Endothelial cell of umbilical vein (primary cell): ENCODE measurements at regions not wholly inside any gene's neighbourhood (a gene's known extent, or its start where the extent isn't known, plus 50 kb on each side); places are given as distances from the start of the nearest gene placed in this dataset.

ENCODE experiments used
- BruUV-seq: library from RNA; stranded (reverse); fragments of 400-500 nt; replicated peaks from 2 replicates; lab custom pipeline; 2021; lab: Mats Ljungman, UMichigan
- CTCF ChIA-PET: fragments of 300-600, 350-600 bp; sonication (Branson Sonifier 250); formaldehyde crosslinking; loops from one replicate; lab custom pipeline; 2021; ENCODE audit warnings: antibody characterized with exemption, inconsistent platforms; lab: Charles Lee
- POLR2A ChIA-PET: fragments of 300-600, 350-600 bp; sonication (Branson Sonifier 250); formaldehyde crosslinking; loops from one replicate; lab custom pipeline; 2021; ENCODE audit warnings: antibody characterized with exemption, inconsistent platforms; lab: Charles Lee
- DNase-seq: peaks from one replicate; pipeline ENCODE4 v3.0.0-alpha.2; 2011; ENCODE audit warnings: low read depth, low spot score
- FAIRE-seq: peaks from 2 replicates; lab custom pipeline; 2011; peaks lifted over from hg19 to GRCh38; lab: Jason Lieb, UNC
- H2AFZ ChIP-seq: 2 replicates; pipeline ENCODE4 v1.6.0; 2012; ENCODE audit warnings: low read depth, low read length, control low read depth, inconsistent platforms
- H3K27ac ChIP-seq: 2 replicates; pipeline ENCODE4 v1.5.1; 2011; ENCODE audit warnings: low read depth, mild to moderate bottlenecking, control low read depth, low read length, moderate library complexity; ENCODE audit not compliant: insufficient read depth
- H3K27me3 ChIP-seq, 2 experiments: 2 replicates each; pipeline versions ENCODE4 v1.6.0 to v1.6.1; 2011; ENCODE audit warnings: low read length in 2 of 2, mixed read lengths in 1 of 2; ENCODE audit not compliant: control insufficient read depth in 2 of 2, insufficient read depth in 2 of 2
- H3K36me3 ChIP-seq, 2 experiments: 2 replicates in 1 of 2; 3 replicates in 1 of 2; pipeline ENCODE4 v1.5.1; 2011; ENCODE audit warnings: low read length in 2 of 2, mild to moderate bottlenecking in 1 of 2, moderate library complexity in 1 of 2; ENCODE audit not compliant: control insufficient read depth in 2 of 2, insufficient read depth in 2 of 2; ENCODE audit errors: extremely low read depth in 1 of 2
- H3K4me1 ChIP-seq: 3 replicates; pipeline ENCODE4 v1.5.1; 2011; ENCODE audit warnings: mild to moderate bottlenecking, low read length; ENCODE audit not compliant: control insufficient read depth, insufficient read depth; ENCODE audit errors: extremely low read depth
- H3K4me2 ChIP-seq: 2 replicates; pipeline ENCODE4 v1.6.1; 2011; ENCODE audit warnings: low read length, control low read depth, mixed read lengths; ENCODE audit not compliant: insufficient read depth
- H3K4me3 ChIP-seq, 3 experiments: fragments of 200-600 bp in 1 of 3; sonication (generic), shearing (Covaris generic) in 1 of 3; replicated peaks in 1 of 3; 2 replicates each; pipeline ENCODE4 v1.5.1; 2011 to 2016; ENCODE audit warnings: control low read depth in 3 of 3, low read length in 3 of 3, mild to moderate bottlenecking in 2 of 3, inconsistent platforms in 1 of 3, low read depth in 1 of 3, moderate library complexity in 1 of 3; ENCODE audit not compliant: insufficient read depth in 1 of 3
- H3K79me2 ChIP-seq: 2 replicates; pipeline ENCODE4 v1.6.0; 2012; ENCODE audit warnings: low read length, inconsistent platforms; ENCODE audit not compliant: control insufficient read depth, insufficient read depth
- H3K9ac ChIP-seq: replicated peaks from 2 replicates; pipeline ENCODE3; 2011; ENCODE audit warnings: low read length, control low read depth; ENCODE audit not compliant: insufficient read depth; ENCODE audit errors: extremely low read depth
- H3K9me1 ChIP-seq: replicated peaks from 3 replicates; pipeline ENCODE4 v1.6.0; 2011; ENCODE audit warnings: mild to moderate bottlenecking, low read length; ENCODE audit not compliant: control insufficient read depth, insufficient read depth; ENCODE audit errors: extremely low read depth
- H3K9me3 ChIP-seq: replicated peaks from 2 replicates; pipeline ENCODE4 v1.5.1; 2012; ENCODE audit warnings: low read length, inconsistent platforms; ENCODE audit not compliant: control insufficient read depth, insufficient read depth
- H4K20me1 ChIP-seq: replicated peaks from 2 replicates; pipeline ENCODE3; 2011; ENCODE audit warnings: mild to moderate bottlenecking, low read length; ENCODE audit not compliant: control insufficient read depth, insufficient read depth; ENCODE audit errors: extremely low read depth
- EZH2 ChIP-seq: IDR thresholded peaks from 2 replicates; pipeline ENCODE4 v1.6.1; 2012; ENCODE audit warnings: borderline replicate concordance, low read depth, mild to moderate bottlenecking, moderate library complexity, low read length, inconsistent platforms; ENCODE audit not compliant: severe bottlenecking
- FOS ChIP-seq: IDR thresholded peaks from 2 replicates; pipeline ENCODE4 v1.6.1; 2011; ENCODE audit warnings: mild to moderate bottlenecking, low read length, moderate library complexity, borderline replicate concordance; ENCODE audit not compliant: insufficient read depth
- GATA2 ChIP-seq: IDR thresholded peaks from 2 replicates; pipeline ENCODE4 v1.7.0; 2011; ENCODE audit warnings: low read depth, mild to moderate bottlenecking, moderate library complexity, mixed read lengths, low read length; ENCODE audit not compliant: insufficient read length, insufficient read depth
- JUN ChIP-seq: IDR thresholded peaks from 2 replicates; pipeline ENCODE4 v1.6.1; 2011; ENCODE audit warnings: borderline replicate concordance, low read depth; ENCODE audit not compliant: insufficient read length, insufficient read depth
- MYC ChIP-seq: IDR thresholded peaks from one replicate; pipeline ENCODE4 v1.6.1; 2011; ENCODE audit warnings: mild to moderate bottlenecking, low read depth, low read length
- POLR2A ChIP-seq: IDR thresholded peaks from 2 replicates; pipeline ENCODE4 v1.6.1; 2012; ENCODE audit warnings: low read depth, mild to moderate bottlenecking, control low read depth, low read length
- POLR2AphosphoS5 ChIP-seq: IDR thresholded peaks from 2 replicates; pipeline ENCODE4 v1.6.1; 2012; ENCODE audit warnings: low read depth, mild to moderate bottlenecking, control low read depth, low read length, moderate library complexity; ENCODE audit not compliant: insufficient read depth
- dilution Hi-C: fragments of 300-500 bp; cut with MboI; formaldehyde crosslinking; loops from one replicate; pipeline ENCODE4 v1.15.0; 2019; ENCODE audit warnings: low sequenced_read_pairs; ENCODE audit not compliant: extremely low pct_ligation_motif_present
- intact Hi-C: fragments of 100-400 bp; cut with micrococcal nuclease; formaldehyde crosslinking; loops from one replicate; pipeline ENCODE4 v1.10.0; 2022
- TF ChIP-seq, protein P1 (sequence below): IDR thresholded peaks from 2 replicates; pipeline ENCODE4 v1.6.1; 2011; ENCODE audit not compliant: insufficient read depth, insufficient read length
- TF ChIP-seq, protein P2 (sequence below), 2 donors: IDR thresholded peaks; 1 replicate in 1 of 2; 2 replicates in 1 of 2; pipeline ENCODE4 v1.5.1; 2011; ENCODE audit warnings: low read length in 2 of 2, mild to moderate bottlenecking in 2 of 2, moderate library complexity in 2 of 2, control low read depth in 1 of 2, inconsistent platforms in 1 of 2, low read depth in 1 of 2; ENCODE audit not compliant: insufficient read depth in 1 of 2; ENCODE audit errors: extremely low read depth in 1 of 2

DNA sequence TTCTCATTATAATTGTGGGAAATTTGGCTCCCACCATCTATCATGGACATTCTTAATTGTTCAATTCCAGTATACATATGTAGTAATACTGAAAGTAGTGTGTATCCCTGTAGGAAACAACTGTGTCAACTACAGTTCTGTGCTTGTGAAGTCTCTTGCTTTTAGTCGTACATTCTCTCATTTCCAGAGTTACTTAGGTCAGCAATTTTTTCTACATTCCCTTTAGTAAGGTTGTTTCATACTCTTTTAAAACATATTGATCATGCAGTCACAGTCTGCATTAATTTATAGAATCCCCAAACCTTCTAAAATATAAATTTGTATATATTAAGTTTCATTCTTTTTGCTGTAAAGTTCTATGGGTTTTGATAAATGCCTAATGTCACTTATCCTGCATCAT is 289.2 kb upstream of the PCDH10 start:
- H3K36me3 ChIP-seq, result no peaks in the 10 kb centered on the region
- CTCF ChIA-PET, result no interaction called here
- BruUV-seq, result no TSS peak
- H3K79me2 ChIP-seq, result no peaks in the 10 kb centered on the region
- no peak overlapping the region for H2AFZ ChIP-seq
- no peaks in the 10 kb centered on the region for H3K9me3 ChIP-seq
- H4K20me1 ChIP-seq, result no peaks in the 10 kb centered on the region
- TF ChIP-seq EZH2 (no peak), FOS (no peak), POLR2A (no peak), GATA2 (no peak), JUN (no peak)
- TF ChIP-seq, protein P1, sequence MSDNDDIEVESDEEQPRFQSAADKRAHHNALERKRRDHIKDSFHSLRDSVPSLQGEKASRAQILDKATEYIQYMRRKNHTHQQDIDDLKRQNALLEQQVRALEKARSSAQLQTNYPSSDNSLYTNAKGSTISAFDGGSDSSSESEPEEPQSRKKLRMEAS, result no peak
- no peak overlapping the region for H3K27ac ChIP-seq
- POLR2A ChIA-PET, result no interaction called here
- FAIRE-seq (no peak), DNase-seq (no peak)
- dilution Hi-C loops (no loop called here), intact Hi-C loops (no loop called here)
- no peaks in the 10 kb centered on the region for H3K4me1 ChIP-seq
- no peak overlapping the region for H3K4me3 ChIP-seq
- no peak overlapping the region for H3K4me2 ChIP-seq
- no peaks in the 10 kb centered on the region for H3K9me1 ChIP-seq
- no peaks in the 10 kb centered on the region for H3K27me3 ChIP-seq
- no peak overlapping the region for H3K9ac ChIP-seq

DNA sequence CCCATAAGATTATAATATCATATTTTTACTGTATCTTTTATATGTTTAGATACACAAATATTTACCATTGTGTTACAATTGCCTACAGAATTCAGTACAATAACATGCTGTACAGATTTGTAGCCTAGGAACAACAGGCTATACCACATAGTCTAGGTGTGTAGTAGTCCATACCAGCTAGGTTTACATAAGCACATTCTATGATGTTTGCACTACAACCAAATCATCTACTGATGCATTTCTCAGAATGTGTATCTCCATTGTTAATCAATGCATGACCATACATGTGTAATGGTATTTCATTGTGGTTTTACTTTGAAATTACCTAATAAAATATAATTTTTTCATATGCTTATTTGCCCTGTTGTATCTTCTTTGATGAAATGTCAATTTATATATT is 288.1 kb upstream of the PCDH10 start:
- Histone ChIP-seq H3K9me1 (no peaks in the 10 kb centered on the region), H3K4me1 (no peaks in the 10 kb centered on the region), H3K9me3 (no peaks in the 10 kb centered on the region), H3K9ac (no peak overlapping the region), H4K20me1 (no peaks in the 10 kb centered on the region), H3K27ac (no peak overlapping the region), H3K36me3 (no peaks in the 10 kb centered on the region), H2AFZ (no peak overlapping the region), H3K27me3 (no peaks in the 10 kb centered on the region), H3K4me3 (no peak overlapping the region), H3K79me2 (no peaks in the 10 kb centered on the region), H3K4me2 (no peak overlapping the region)
- CTCF ChIA-PET, result no interaction called here
- DNase-seq, result no peak
- no TSS peak for BruUV-seq
- dilution Hi-C loops (no loop called here), intact Hi-C loops (no loop called here)
- no peak for FAIRE-seq
- TF ChIP-seq POLR2AphosphoS5 (no peak), POLR2A (no peak), GATA2 (no peak), MYC (no peak), JUN (no peak), FOS (no peak), EZH2 (no peak)
- TF ChIP-seq, protein P1, result no peak
- TF ChIP-seq, protein P2, sequence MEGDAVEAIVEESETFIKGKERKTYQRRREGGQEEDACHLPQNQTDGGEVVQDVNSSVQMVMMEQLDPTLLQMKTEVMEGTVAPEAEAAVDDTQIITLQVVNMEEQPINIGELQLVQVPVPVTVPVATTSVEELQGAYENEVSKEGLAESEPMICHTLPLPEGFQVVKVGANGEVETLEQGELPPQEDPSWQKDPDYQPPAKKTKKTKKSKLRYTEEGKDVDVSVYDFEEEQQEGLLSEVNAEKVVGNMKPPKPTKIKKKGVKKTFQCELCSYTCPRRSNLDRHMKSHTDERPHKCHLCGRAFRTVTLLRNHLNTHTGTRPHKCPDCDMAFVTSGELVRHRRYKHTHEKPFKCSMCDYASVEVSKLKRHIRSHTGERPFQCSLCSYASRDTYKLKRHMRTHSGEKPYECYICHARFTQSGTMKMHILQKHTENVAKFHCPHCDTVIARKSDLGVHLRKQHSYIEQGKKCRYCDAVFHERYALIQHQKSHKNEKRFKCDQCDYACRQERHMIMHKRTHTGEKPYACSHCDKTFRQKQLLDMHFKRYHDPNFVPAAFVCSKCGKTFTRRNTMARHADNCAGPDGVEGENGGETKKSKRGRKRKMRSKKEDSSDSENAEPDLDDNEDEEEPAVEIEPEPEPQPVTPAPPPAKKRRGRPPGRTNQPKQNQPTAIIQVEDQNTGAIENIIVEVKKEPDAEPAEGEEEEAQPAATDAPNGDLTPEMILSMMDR (IDR thresholded peaks at IDR 0.05; ENCODE audit: extremely low read depth in 1 of 2, insufficient read depth in 1 of 2, low read depth in 1 of 2, low read length in 2 of 2), result no peak
- POLR2A ChIA-PET, result no interaction called here
